Neural crest cell (in vitro differentiated cells): ENCODE measurements at regions not wholly inside any gene's neighbourhood (a gene's known extent, or its start where the extent isn't known, plus 50 kb on each side); places are given as distances from the start of the nearest gene placed in this dataset.

Source experiments
- DNase-seq: peaks from one replicate; pipeline ENCODE4 v3.0.0; 2021; ENCODE audit warnings: low read depth, mixed read lengths, low spot score
- H3K27ac Mint-ChIP-seq: one replicate; pipeline ENCODE4 v1.8.0; 2021; ENCODE audit warnings: mild to moderate bottlenecking, mixed read lengths; ENCODE audit not compliant: unreplicated experiment
- H3K27me3 Mint-ChIP-seq: 2 replicates; pipeline ENCODE4 v1.8.0; 2021; ENCODE audit warnings: low read depth, mild to moderate bottlenecking, mixed read lengths
- H3K36me3 Mint-ChIP-seq: 2 replicates; pipeline ENCODE4 v1.8.0; 2021; ENCODE audit warnings: low read depth, mild to moderate bottlenecking, mixed read lengths
- H3K4me1 Mint-ChIP-seq: 2 replicates; pipeline ENCODE4 v1.8.0; 2021; ENCODE audit warnings: mixed read lengths
- H3K4me3 Mint-ChIP-seq: one replicate; pipeline ENCODE4 v1.8.0; 2021; ENCODE audit warnings: mild to moderate bottlenecking, mixed read lengths
- H3K9me3 Mint-ChIP-seq: 2 replicates; pipeline ENCODE4 v1.8.0; 2021; ENCODE audit warnings: mixed read lengths
- TF ChIP-seq, protein P1 (sequence below): fragments of 200-600 bp; sonication (generic); conservative IDR thresholded peaks from 2 replicates; pipeline ENCODE4 v1.5.0; 2021; ENCODE audit warnings: antibody characterized with exemption, mild to moderate bottlenecking

DNA sequence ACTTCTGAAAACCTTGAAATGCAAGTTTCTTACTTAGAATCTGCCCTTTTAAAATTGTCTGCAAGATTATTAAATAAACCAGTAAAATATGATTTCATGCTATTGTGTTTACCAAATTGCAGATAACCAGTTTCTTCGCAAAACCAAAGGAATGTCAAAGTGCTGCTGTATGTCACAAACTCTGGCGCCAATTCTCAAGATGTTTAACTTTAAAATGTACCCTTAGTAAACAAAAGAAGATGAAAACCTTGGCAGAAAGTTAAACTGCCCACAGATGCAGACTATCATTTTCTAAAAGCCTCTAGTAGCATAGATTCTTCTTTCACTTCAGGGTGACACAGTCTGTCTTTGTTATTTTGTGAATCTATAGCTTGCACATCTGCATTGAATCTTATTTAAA is 189.2 kb downstream of the SLITRK6 start:
- Mint-ChIP-seq H3K4me1 (no peaks in the 10 kb centered on the region), H3K27ac (no peak overlapping the region), H3K36me3 (no peaks in the 10 kb centered on the region), H3K9me3 (no peaks in the 10 kb centered on the region), H3K27me3 (no peaks in the 10 kb centered on the region), H3K4me3 (no peak overlapping the region)
- DNase-seq, result no peak
- TF ChIP-seq, protein P1, sequence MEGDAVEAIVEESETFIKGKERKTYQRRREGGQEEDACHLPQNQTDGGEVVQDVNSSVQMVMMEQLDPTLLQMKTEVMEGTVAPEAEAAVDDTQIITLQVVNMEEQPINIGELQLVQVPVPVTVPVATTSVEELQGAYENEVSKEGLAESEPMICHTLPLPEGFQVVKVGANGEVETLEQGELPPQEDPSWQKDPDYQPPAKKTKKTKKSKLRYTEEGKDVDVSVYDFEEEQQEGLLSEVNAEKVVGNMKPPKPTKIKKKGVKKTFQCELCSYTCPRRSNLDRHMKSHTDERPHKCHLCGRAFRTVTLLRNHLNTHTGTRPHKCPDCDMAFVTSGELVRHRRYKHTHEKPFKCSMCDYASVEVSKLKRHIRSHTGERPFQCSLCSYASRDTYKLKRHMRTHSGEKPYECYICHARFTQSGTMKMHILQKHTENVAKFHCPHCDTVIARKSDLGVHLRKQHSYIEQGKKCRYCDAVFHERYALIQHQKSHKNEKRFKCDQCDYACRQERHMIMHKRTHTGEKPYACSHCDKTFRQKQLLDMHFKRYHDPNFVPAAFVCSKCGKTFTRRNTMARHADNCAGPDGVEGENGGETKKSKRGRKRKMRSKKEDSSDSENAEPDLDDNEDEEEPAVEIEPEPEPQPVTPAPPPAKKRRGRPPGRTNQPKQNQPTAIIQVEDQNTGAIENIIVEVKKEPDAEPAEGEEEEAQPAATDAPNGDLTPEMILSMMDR, result no peak

DNA sequence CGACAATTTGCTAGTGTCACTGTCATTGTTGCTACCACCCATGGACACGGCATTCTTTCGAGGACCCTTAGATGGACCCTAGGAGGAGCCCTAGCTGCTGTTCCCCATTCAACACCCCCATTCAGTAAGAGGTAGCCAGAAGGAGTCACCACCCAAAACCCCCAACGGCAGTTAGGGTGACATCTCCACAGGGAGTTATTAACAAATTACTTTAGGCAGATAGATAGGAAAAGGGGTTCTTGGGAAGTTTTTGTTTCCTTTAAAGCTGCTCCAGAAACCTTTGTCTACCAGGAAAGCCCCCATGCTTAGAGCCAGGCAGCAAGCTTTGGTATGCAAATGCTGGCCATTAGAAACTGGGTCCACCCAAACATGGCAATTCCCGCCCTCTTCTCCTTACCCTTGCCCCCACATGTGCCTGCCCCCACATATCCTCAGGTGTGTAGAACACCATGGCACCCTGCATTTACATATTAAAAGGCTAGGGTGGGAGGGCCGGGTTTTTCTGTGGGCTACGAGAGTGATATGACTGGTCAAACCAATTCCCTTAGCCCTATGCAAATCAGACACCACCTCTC is 190.9 kb downstream of the SLITRK6 start:
- no peak for DNase-seq
- Mint-ChIP-seq H3K9me3 (no peaks in the 10 kb centered on the region), H3K4me3 (no peak overlapping the region), H3K27me3 (no peaks in the 10 kb centered on the region), H3K36me3 (no peaks in the 10 kb centered on the region), H3K27ac (no peak overlapping the region), H3K4me1 (no peaks in the 10 kb centered on the region)
- TF ChIP-seq, protein P1, result no peak

DNA sequence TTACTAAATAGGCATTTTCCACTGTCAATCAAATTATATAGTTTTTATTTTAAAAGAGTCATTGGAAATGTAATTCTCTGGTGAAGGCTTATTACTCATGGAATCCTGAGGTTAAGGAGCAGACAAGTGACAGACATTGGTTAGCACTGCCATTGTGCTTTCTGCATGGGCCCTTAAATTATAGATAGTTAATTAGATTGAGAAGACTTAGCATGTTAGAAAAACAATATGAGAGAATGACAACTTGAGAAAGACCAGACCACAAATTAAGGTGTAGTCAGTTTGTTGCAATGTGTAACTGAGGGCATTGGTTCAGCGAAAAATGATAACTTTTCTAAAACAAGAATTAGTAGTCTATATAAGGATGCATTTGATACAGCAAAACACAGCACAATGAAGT is 195.5 kb downstream of the SLITRK6 start:
- Mint-ChIP-seq H3K36me3 (no peaks in the 10 kb centered on the region), H3K4me3 (no peak overlapping the region)
- TF ChIP-seq, protein P1, result no peak

DNA sequence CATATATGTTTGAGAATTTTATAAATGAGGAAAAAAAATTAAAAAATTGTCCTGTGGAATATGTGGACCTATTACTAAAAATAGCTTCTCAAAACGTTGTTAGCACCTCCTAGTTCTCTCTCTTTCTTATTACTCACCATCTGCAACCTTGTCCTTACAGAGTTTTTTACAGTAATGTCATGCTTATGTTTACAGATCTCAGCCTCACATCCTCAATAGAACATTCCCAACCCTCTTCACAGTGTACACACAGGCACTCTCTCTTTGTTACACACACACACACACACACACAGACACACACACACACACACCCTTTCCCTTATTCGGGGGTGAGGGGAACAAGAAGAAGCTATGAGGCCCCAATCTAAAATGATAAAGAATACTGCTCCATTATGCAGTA is 197.7 kb downstream of the SLITRK6 start:
- Mint-ChIP-seq H3K36me3 (no peaks in the 10 kb centered on the region), H3K9me3 (peaks cover 3% of the 10 kb centered on the region), H3K4me1 (no peaks in the 10 kb centered on the region), H3K27me3 (no peaks in the 10 kb centered on the region), H3K4me3 (no peak overlapping the region), H3K27ac (no peak overlapping the region)
- DNase-seq, result no peak
- TF ChIP-seq, protein P1, result no peak

More for the DNA sequence above, 195.5 kb downstream of the SLITRK6 start:
- Mint-ChIP-seq H3K4me1 (no peaks in the 10 kb centered on the region), H3K27ac (no peak overlapping the region), H3K27me3 (no peaks in the 10 kb centered on the region), H3K9me3 (peaks cover 3% of the 10 kb centered on the region)
- DNase-seq, result no peak

DNA sequence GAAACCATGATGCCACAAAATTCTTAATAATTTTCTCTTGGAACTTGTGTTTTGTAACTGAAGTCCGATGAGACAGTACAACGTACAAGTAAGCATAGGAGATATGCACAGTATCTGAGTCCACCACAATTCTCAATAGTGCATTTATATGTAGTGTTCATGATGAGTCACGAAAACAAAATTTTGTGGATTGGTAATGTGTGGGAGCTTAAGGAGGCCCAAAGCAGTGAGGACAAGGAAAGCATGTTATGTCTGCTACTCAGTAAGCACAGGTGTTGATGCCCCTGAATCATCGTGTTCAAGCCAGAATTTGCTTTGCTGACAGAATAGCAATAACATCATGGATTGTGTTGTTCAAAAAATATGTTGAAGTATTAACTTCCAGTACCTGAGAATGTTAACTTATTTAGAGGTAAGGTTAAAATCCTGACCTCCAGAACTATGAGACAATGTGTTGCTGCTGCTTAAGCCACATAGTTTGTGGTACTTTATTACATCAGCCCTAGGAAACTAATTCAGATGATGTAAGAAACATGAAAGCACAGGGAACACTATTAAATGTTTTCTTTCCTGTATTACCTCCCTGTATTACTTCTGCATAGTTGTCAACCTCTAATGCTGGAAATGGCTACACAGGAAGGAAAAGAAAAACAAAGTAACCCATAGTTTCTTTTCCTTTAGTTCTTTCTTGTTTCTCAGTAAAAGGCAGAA is 201.3 kb downstream of the SLITRK6 start:
- no peaks in the 10 kb centered on the region for H3K27me3 Mint-ChIP-seq
- H3K4me3 Mint-ChIP-seq, result no peak overlapping the region
- TF ChIP-seq, protein P1, result no peak
- H3K9me3 Mint-ChIP-seq, result peaks cover 9% of the 10 kb centered on the region
- H3K36me3 Mint-ChIP-seq, result no peaks in the 10 kb centered on the region
- H3K27ac Mint-ChIP-seq, result no peak overlapping the region
- H3K4me1 Mint-ChIP-seq, result no peaks in the 10 kb centered on the region
- no peak for DNase-seq
